HUES6 (cell line): ENCODE measurements at regions not wholly inside any gene's neighbourhood (a gene's known extent, or its start where the extent isn't known, plus 50 kb on each side); places are given as distances from the start of the nearest gene placed in this dataset.

ENCODE experiments used
- H3K27ac ChIP-seq: 2 replicates; pipeline ENCODE4 v1.7.0; 2013; ENCODE audit warnings: low read depth, mild to moderate bottlenecking, low read length, inconsistent platforms
- H3K27me3 ChIP-seq: 2 replicates; pipeline ENCODE4 v1.6.1; 2013; ENCODE audit warnings: low read length; ENCODE audit not compliant: control insufficient read depth, insufficient read depth
- H3K36me3 ChIP-seq: 2 replicates; pipeline ENCODE4 v1.6.1; 2013; ENCODE audit warnings: low read length; ENCODE audit not compliant: control insufficient read depth, insufficient read depth
- H3K4me1 ChIP-seq: 2 replicates; pipeline ENCODE4 v1.6.1; 2013; ENCODE audit warnings: low read length; ENCODE audit not compliant: control insufficient read depth, insufficient read depth
- H3K4me3 ChIP-seq: 2 replicates; pipeline ENCODE4 v1.5.1; 2013; ENCODE audit warnings: low read depth, low read length
- H3K9ac ChIP-seq: one replicate; pipeline ENCODE4 v1.6.1; 2013; ENCODE audit warnings: mild to moderate bottlenecking, low read length
- H3K9me3 ChIP-seq: 2 replicates; pipeline ENCODE4 v1.6.1; 2013; ENCODE audit warnings: low read depth, low read length; ENCODE audit not compliant: control insufficient read depth, insufficient read depth

DNA sequence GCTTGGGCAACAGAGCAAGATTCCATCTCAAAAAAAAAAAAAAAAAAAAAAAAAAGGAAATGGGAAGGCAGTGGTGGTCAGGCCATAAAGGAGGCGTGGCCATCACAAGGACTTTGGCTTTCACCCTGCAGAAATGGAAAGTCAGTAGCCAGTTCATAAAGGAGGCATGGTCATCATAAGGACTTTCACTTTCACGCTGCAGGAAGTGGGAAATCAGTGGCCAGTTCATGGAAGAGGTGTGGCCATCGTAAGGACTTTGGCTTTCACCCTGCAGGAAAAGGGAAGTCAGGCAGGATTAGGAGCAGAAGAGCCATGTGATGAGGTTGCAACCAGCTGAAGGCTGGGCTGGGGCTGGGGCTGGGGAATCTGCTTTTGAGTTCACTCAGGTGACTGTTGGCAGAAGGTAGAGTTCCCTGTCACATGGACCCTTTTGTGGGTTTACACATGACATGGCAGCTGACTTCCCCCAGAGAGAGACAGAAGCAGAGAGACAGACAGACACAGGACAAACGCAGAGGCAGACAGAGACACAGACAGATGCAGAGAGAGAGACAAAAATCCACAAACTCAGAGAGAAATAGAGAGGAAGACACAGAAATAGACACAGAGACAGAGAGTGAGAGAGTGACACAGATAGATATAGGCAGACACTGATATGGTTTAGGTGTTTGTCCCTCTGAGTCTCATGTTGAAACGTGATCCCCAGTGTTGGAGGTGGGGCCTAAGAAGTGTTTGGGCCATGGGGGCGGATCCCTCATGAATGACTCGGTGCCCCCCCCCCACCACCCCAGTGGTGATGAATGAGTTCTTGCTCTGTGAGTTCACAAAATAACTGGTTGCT lies 263.9 kb upstream of the KAZN start:
- Histone ChIP-seq H3K27ac (no peak overlapping the region), H3K4me1 (peaks cover under 1% of the 10 kb centered on the region), H3K27me3 (no peaks in the 10 kb centered on the region), H3K4me3 (no peak overlapping the region), H3K9me3 (peaks cover 3% of the 10 kb centered on the region; the same call in 1 of the 2 replicates), H3K36me3 (no peaks in the 10 kb centered on the region), H3K9ac (no peak overlapping the region)

DNA sequence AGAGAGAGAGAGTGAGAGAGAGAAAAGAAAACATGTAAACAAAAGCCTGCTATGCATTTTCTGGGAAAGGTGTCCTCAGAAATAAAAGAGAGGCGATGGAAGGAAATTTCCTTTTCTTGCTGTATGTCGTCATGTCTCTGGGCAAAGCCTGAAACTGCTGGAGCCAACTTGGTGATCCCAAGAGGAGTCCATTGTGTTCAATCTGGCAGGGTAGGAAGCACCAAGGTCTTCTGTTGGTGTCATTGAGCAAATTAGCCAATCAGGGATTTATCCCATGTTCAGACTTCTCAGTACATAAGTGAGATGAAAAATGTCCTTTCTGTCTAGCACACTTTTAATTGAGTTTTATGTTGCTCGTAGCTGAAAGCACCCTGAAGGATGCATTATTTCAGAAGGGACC lies 260.0 kb upstream of the KAZN start:
- no peak overlapping the region for H3K4me3 ChIP-seq
- H3K9me3 ChIP-seq, result no peaks in the 10 kb centered on the region
- peaks cover 5% of the 10 kb centered on the region for H3K4me1 ChIP-seq
- no peak overlapping the region for H3K27ac ChIP-seq
- no peak overlapping the region for H3K9ac ChIP-seq
- H3K27me3 ChIP-seq, result peaks cover 6% of the 10 kb centered on the region
- no peaks in the 10 kb centered on the region for H3K36me3 ChIP-seq

DNA sequence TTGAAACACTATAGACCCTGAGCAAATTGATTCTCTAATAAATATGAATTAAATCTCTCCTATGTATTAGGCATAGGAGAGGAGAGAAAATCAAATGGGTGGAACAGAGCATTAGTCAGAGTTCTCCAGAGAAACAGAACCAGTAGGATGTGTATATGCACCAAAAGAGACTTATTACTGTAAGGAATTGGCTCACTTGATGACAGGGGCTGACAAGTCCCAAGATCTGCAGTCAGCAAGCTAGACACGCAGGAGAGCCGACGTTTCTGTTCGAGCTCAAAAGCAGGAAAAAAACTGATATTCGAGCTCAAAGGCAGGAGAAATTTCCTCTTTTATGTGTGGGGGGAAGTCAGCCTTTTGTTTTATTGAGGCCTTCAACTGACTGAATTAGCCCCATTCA lies 259.2 kb upstream of the KAZN start:
- peaks cover 5% of the 10 kb centered on the region for H3K4me1 ChIP-seq
- H3K27ac ChIP-seq, result no peak overlapping the region
- H3K36me3 ChIP-seq, result no peaks in the 10 kb centered on the region
- H3K27me3 ChIP-seq, result peaks cover 6% of the 10 kb centered on the region
- no peaks in the 10 kb centered on the region for H3K9me3 ChIP-seq
- no peak overlapping the region for H3K9ac ChIP-seq
- H3K4me3 ChIP-seq, result no peak overlapping the region

DNA sequence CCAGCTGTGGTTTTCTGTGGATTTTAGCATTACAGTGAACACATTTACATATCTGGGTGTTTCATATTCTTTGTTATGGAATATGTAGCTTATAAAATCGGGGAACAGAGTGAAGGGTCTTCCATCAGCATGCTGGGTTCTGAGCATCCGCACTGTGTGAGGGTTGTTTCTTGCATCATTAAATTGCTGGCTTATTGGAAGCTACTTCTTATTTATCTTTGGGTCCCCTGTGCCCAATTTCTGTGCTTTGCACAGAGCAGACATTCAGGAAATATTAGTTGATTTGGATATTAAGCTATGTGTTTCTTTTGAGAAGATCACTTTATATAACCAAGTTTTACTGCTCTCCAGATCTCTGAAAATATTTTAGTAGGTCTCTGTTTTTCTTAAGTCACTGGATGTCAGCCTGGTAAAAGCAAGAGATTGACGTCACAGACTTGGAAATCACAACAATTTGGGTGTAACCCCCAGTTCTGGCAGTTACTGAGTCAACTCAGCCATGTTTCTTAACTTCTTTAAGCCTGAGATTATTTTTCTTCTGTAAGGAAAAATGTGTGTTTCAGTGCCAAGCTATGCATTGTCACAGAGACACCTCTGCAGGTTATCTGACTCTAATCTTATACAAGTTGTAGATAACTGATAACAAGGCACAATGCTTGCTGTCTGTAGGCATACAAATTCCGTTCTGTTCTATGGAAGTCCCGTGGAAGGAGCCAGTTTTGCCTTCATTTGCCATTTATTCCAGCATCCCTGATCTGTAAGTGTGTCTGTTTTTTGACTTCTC lies 258.3 kb upstream of the KAZN start:
- Histone ChIP-seq H3K36me3 (no peaks in the 10 kb centered on the region), H3K9me3 (no peaks in the 10 kb centered on the region), H3K4me1 (peaks cover 5% of the 10 kb centered on the region; the same call in 1 of the 2 replicates), H3K9ac (no peak overlapping the region), H3K4me3 (no peak overlapping the region), H3K27ac (no peak overlapping the region), H3K27me3 (peaks cover 6% of the 10 kb centered on the region)

DNA sequence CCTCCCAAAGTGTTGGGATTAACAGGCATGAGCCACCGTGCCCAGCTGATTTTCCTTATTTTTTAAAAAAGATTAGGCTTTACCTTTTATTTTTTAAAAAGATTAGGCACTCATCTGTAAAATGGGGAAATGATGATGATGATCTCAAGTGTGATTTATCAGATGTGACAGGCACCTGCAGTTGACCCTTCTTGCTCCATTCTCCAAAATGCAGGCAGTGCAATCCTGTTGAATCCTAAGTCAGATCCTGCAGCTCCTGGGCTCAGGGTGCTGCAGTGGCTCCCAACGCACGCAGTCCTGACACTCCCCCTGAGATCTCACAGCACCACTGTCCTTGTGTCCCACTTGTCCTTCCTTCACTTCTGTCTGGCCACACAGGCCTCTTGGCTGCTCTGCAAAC lies 257.3 kb upstream of the KAZN start:
- Histone ChIP-seq H3K27me3 (peaks cover 6% of the 10 kb centered on the region), H3K27ac (no peak overlapping the region), H3K36me3 (no peaks in the 10 kb centered on the region), H3K9me3 (no peaks in the 10 kb centered on the region), H3K9ac (no peak overlapping the region), H3K4me1 (peaks cover 7% of the 10 kb centered on the region), H3K4me3 (no peak overlapping the region)

DNA sequence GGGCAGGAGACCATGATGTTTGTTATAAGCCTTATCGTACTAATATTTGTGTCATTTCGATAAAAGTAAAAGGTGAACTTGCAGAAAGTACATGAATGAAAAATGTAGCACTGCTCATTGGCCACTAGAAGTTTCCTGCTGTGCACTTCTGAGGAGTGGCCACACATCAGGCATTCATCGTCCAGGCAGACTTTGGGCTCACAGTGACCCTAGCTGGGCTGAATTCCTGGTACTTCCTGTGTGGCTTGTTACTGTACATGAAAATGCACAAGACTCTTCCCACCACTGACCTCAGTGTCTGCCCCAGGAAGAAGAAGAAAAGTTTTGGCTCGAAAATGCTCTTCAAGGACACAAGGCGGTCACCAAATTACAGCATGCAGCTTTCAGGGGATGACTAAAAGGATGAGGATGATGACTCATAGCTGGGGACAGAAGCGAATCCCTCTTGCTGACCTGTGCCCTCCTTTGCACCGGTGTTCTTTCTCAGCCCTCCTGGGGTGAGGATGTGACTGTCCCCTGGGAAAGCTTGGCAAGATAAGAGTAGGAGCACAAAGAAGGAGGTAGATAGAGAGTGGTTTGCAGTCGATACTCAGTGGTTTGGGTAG lies 252.4 kb upstream of the KAZN start:
- Histone ChIP-seq H3K27me3 (peaks cover 3% of the 10 kb centered on the region; the same call in 1 of the 2 replicates), H3K36me3 (no peaks in the 10 kb centered on the region), H3K4me3 (no peak overlapping the region), H3K4me1 (peaks cover 5% of the 10 kb centered on the region; the same call in 1 of the 2 replicates), H3K9ac (no peak overlapping the region), H3K9me3 (0 out of 2 replicates have a peak, but pooled peaks cover 6% of the 10 kb centered on the region), H3K27ac (no peak overlapping the region)

DNA sequence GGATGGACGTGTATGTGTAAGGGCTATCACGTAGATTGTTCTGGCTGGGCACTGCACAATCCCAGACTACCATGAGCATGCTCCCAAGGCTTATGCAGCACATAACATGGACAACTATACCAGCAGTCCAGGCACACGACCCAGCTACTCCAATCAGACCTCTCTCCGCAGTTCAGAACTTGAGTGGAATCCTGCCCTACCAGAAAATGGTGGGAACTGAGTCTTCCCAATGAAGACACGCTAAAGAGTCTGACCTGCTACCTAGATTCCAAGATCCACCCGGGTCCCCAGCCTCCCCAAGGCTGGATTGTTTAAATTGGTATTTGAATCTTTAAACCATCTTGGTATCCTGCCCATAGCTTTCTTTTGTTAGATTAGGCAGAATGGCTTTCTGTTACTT lies 251.3 kb upstream of the KAZN start:
- Histone ChIP-seq H3K4me3 (no peak overlapping the region), H3K9ac (no peak overlapping the region), H3K4me1 (peaks cover 5% of the 10 kb centered on the region; the same call in 1 of the 2 replicates), H3K27me3 (peaks cover 3% of the 10 kb centered on the region; the same call in 1 of the 2 replicates), H3K36me3 (no peaks in the 10 kb centered on the region), H3K27ac (no peak overlapping the region), H3K9me3 (0 out of 2 replicates have a peak, but pooled peaks cover 6% of the 10 kb centered on the region)

DNA sequence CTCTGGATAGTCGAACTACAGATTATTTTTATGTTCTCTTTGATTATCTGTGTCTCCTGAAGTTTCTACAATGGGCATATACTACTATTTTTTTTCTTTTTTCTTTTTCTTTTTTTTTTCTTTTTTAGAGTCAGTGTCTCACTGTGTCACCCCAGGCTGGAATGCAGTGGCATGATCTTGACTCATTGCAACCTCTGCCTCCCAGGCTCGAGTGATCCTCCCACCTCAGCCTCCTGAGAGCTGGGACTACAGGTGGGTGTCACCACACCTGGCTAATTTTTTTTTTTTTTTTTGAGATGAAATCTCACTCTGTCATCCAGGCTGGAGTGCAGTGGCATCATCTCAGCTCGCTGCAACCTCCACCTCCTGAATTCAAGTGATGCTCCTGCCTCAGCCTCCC lies 250.7 kb upstream of the KAZN start:
- H3K4me3 ChIP-seq, result no peak overlapping the region
- H3K36me3 ChIP-seq, result no peaks in the 10 kb centered on the region
- 0 out of 2 replicates have a peak, but pooled peaks cover 6% of the 10 kb centered on the region for H3K9me3 ChIP-seq
- H3K27me3 ChIP-seq, result peaks cover 3% of the 10 kb centered on the region; the same call in 1 of the 2 replicates
- peaks cover 5% of the 10 kb centered on the region; the same call in 1 of the 2 replicates for H3K4me1 ChIP-seq
- H3K27ac ChIP-seq, result no peak overlapping the region
- no peak overlapping the region for H3K9ac ChIP-seq

DNA sequence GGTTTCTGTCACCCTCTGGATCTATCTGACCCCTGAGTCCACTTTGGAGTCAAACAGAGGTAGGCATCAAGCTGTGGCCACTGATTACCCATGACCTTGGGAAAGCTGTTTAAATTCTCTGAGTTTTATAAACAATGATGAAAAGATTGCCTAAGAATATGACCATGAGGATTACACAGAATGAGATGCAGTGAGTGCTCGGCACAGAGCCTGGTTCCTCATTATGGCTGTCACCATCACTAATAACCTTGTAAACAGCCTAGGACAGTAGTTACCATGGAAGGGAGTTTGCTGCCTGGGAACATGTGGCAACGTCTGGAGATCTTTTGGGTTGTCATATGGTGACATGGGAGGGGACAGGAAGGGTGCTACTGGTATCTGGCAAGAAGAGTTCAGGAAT lies 248.3 kb upstream of the KAZN start:
- H3K36me3 ChIP-seq, result no peaks in the 10 kb centered on the region
- H3K9ac ChIP-seq, result no peak overlapping the region
- H3K9me3 ChIP-seq, result 0 out of 2 replicates have a peak, but pooled peaks cover 6% of the 10 kb centered on the region
- no peaks in the 10 kb centered on the region for H3K27me3 ChIP-seq
- no peak overlapping the region for H3K4me3 ChIP-seq
- H3K27ac ChIP-seq, result no peak overlapping the region
- H3K4me1 ChIP-seq, result peaks cover 5% of the 10 kb centered on the region; the same call in 1 of the 2 replicates

DNA sequence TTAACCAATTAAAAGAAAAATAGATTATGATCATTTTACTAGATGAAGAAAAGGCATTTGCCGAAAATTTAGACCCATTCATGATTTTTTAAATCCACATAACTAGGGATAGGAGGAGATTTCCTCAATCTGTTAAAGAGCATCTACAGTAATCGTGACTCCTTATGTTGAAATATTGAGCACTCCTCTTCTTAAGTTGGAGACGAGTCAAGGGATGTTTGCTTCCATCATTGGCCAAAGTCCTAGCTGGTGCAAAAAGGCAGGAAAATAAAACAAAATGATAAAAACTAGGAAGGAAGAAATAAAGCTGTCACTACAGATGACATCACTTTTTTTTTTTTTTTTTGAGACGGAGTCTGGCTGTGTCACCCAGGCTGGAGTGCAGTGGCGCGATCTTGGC lies 245.6 kb upstream of the KAZN start:
- no peaks in the 10 kb centered on the region for H3K4me1 ChIP-seq
- H3K27ac ChIP-seq, result no peak overlapping the region
- no peak overlapping the region for H3K4me3 ChIP-seq
- H3K9me3 ChIP-seq, result 0 out of 2 replicates have a peak, but pooled peaks cover 12% of the 10 kb centered on the region
- H3K9ac ChIP-seq, result no peak overlapping the region
- H3K27me3 ChIP-seq, result no peaks in the 10 kb centered on the region
- no peaks in the 10 kb centered on the region for H3K36me3 ChIP-seq
